Calu3 (cell line): ENCODE measurements at regions not wholly inside any gene's neighbourhood (a gene's known extent, or its start where the extent isn't known, plus 50 kb on each side); places are given as distances from the start of the nearest gene placed in this dataset.
"Not testable (repeated sequence)": the region's sequence is repeated elsewhere in the genome, so short reads cannot be mapped to it uniquely, and the experiment has no call there.

Experiments
- BruUV-seq: library from RNA; stranded (reverse); fragments of 400-500 nt; replicated peaks from 2 replicates; lab custom pipeline; 2021; lab: Mats Ljungman, UMichigan
- CTCF ChIA-PET: fragments of 300-600 bp; sonication (Branson Sonifier 250); formaldehyde crosslinking; loops from one replicate; lab custom pipeline; 2022; ENCODE audit warnings: antibody characterized with exemption; lab: Charles Lee
- DNase-seq: peaks from one replicate; pipeline ENCODE4 v3.0.0; 2022
- H3K27ac Mint-ChIP-seq: one replicate; pipeline ENCODE4 v1.8.0; 2022; ENCODE audit warnings: mixed read lengths; ENCODE audit not compliant: unreplicated experiment
- H3K27me3 Mint-ChIP-seq: one replicate; pipeline ENCODE4 v1.8.0; 2022; ENCODE audit warnings: mixed read lengths; ENCODE audit not compliant: unreplicated experiment
- H3K36me3 Mint-ChIP-seq: one replicate; pipeline ENCODE4 v1.8.0; 2022; ENCODE audit warnings: mild to moderate bottlenecking, moderate library complexity, mixed read lengths; ENCODE audit not compliant: insufficient read depth, unreplicated experiment
- H3K4me1 Mint-ChIP-seq: one replicate; pipeline ENCODE4 v1.8.0; 2022; ENCODE audit warnings: mild to moderate bottlenecking, low read depth, mixed read lengths; ENCODE audit not compliant: unreplicated experiment
- H3K4me3 Mint-ChIP-seq: one replicate; pipeline ENCODE4 v1.8.0; 2022; ENCODE audit warnings: mild to moderate bottlenecking, low read depth, moderate library complexity, mixed read lengths; ENCODE audit not compliant: unreplicated experiment
- H3K9me3 Mint-ChIP-seq: one replicate; pipeline ENCODE4 v1.8.0; 2022; ENCODE audit warnings: low read depth, mixed read lengths; ENCODE audit not compliant: unreplicated experiment
- intact Hi-C: fragments of 100-400 bp; cut with micrococcal nuclease; formaldehyde crosslinking; loops from one replicate; pipeline ENCODE4 v1.10.0; 2022; ENCODE audit not compliant: unreplicated experiment
- TF ChIP-seq, protein P1 (sequence below): fragments of 200-600 bp; IDR thresholded peaks from one replicate; pipeline ENCODE4 v1.8.0; 2022; ENCODE audit warnings: antibody characterized with exemption; ENCODE audit not compliant: unreplicated experiment

DNA sequence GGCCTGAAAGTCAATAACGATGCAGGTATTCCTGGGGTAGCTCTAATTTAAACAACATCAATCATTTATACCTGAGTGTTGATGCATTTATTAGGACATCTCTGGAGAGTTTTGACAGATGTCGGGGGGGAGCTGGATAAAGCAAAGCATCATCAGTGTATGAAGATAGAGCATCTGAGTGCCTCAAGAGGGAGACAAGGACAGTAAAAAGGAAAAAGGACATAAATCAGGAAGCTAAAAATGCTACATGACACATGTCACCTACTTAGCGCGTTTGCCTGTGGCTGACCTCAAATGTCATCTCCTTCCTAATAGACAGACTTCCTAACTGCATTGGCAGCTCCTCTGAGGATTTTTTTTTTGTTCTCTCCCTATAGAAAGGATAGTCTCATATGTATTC, 259.5 kb upstream of the PKP2 start:
- H3K27ac Mint-ChIP-seq: no peak overlapping the region
- CTCF ChIA-PET: no interaction called here
- intact Hi-C loops: no loop called here

DNA sequence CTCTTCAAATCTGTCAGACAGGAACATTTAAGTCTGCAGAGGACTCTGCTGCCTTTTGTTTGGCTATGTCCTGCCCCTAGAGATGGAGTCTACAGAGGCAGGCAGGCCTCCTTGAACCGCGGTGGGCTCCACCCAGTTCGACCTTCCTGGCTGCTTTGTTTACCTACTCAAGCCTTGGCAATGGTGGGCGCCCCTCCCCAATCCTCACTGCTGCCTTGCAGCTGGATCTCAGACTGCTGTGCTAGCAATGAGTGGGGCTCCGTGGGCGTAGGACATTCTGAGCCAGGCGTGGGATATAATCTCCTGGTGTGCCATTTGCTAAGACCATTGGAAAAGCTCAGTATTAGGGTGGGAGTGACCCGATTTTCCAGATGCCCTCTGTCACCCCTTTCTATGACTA, 250.7 kb upstream of the PKP2 start:
- H3K4me3 Mint-ChIP-seq, H3K36me3 Mint-ChIP-seq, CTCF ChIA-PET, H3K27ac Mint-ChIP-seq, H3K4me1 Mint-ChIP-seq, intact Hi-C loops, BruUV-seq, DNase-seq, H3K27me3 Mint-ChIP-seq, H3K9me3 Mint-ChIP-seq: not testable (repeated sequence)

More for the DNA sequence above, 259.5 kb upstream of the PKP2 start:
- peaks cover 12% of the 10 kb centered on the region for H3K9me3 Mint-ChIP-seq
- H3K27me3 Mint-ChIP-seq: no peaks in the 10 kb centered on the region
- H3K4me3 Mint-ChIP-seq: no peak overlapping the region
- no peaks in the 10 kb centered on the region for H3K4me1 Mint-ChIP-seq
- no TSS peak for BruUV-seq
- TF ChIP-seq, protein P1, sequence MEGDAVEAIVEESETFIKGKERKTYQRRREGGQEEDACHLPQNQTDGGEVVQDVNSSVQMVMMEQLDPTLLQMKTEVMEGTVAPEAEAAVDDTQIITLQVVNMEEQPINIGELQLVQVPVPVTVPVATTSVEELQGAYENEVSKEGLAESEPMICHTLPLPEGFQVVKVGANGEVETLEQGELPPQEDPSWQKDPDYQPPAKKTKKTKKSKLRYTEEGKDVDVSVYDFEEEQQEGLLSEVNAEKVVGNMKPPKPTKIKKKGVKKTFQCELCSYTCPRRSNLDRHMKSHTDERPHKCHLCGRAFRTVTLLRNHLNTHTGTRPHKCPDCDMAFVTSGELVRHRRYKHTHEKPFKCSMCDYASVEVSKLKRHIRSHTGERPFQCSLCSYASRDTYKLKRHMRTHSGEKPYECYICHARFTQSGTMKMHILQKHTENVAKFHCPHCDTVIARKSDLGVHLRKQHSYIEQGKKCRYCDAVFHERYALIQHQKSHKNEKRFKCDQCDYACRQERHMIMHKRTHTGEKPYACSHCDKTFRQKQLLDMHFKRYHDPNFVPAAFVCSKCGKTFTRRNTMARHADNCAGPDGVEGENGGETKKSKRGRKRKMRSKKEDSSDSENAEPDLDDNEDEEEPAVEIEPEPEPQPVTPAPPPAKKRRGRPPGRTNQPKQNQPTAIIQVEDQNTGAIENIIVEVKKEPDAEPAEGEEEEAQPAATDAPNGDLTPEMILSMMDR: no peak
- no peaks in the 10 kb centered on the region for H3K36me3 Mint-ChIP-seq
- DNase-seq: no peak

DNA sequence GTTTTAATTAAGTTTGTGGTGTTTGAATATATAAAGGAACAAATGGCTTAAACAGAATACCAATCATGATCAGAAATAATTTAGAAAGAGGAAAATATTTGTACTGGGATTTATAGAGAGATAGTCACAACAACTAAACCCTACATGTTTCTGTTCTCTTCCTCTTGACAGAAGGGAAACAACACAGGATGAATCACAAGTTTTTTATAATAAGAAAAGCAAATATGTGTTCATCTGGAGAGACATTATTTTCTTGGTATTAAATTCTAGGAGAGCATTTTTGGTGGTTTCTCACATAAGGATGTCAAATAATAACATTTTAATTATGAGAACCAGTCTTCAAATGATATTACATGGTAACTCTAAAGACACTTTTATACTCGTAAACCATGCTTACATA, 232.9 kb upstream of the PKP2 start:
- no peaks in the 10 kb centered on the region for H3K36me3 Mint-ChIP-seq
- peaks cover 4% of the 10 kb centered on the region for H3K9me3 Mint-ChIP-seq
- intact Hi-C loops: no loop called here
- TF ChIP-seq, protein P1: no peak
- no peak for DNase-seq
- H3K4me3 Mint-ChIP-seq: no peak overlapping the region
- no peak overlapping the region for H3K27ac Mint-ChIP-seq
- no peaks in the 10 kb centered on the region for H3K27me3 Mint-ChIP-seq
- H3K4me1 Mint-ChIP-seq: no peaks in the 10 kb centered on the region
- CTCF ChIA-PET: no interaction called here
- no TSS peak for BruUV-seq

DNA sequence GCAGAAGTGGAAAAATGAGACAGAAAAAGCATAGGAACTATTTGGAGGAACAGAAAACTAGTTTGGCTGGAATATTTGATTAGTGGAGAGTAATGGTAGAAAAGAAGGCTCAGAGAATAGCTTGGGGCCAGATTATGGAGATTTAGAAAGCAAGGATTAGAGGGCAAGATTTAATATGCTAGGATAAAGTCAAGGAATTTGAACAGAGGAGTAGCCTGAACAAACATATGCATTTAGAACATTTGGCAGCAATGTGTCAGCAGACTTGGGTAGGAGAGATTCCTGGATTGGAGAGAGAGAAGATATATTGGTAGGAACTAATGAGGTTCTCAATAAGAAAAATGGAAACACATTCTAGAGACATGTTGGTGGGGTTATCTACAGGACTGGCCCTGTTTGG, 229.2 kb upstream of the PKP2 start:
- intact Hi-C loops: no loop called here
- DNase-seq: no peak
- Mint-ChIP-seq H3K36me3 (no peaks in the 10 kb centered on the region), H3K9me3 (no peaks in the 10 kb centered on the region), H3K27me3 (no peaks in the 10 kb centered on the region), H3K27ac (no peak overlapping the region), H3K4me1 (no peaks in the 10 kb centered on the region), H3K4me3 (no peak overlapping the region)
- CTCF ChIA-PET: no interaction called here
- no TSS peak for BruUV-seq
- TF ChIP-seq, protein P1: no peak

DNA sequence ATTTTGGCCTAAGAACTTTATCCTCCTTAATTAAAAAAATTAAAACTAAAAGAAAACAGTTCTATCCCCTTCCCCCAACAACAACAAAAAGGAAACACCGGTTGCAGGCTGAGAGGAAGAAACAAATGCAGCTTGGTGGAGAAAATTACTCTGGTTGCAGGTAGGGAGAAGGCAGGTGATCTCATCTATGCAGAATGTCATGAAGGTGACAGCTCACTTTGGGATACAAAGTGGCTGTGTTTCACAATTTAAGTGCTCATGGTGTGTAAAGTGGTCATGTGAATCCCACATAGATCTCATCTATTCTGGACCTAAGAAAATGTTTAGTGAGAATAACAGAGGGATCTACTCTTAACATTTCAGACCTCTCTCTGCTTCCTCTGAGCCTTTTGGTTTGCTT, 219.7 kb upstream of the PKP2 start:
- Mint-ChIP-seq H3K4me1 (peaks cover 16% of the 10 kb centered on the region), H3K4me3 (no peak overlapping the region), H3K36me3 (no peaks in the 10 kb centered on the region), H3K9me3 (no peaks in the 10 kb centered on the region), H3K27me3 (no peaks in the 10 kb centered on the region), H3K27ac (no peak overlapping the region)
- intact Hi-C loops: no loop called here
- DNase-seq: no peak
- TF ChIP-seq, protein P1: no peak
- CTCF ChIA-PET: no interaction called here
- BruUV-seq: no TSS peak
